ENCODE measurements at regions not wholly inside any gene's neighbourhood (a gene's known extent, or its start where the extent isn't known, plus 50 kb on each side); places are given as distances from the start of the nearest gene placed in this dataset.
"Not testable (repeated sequence)": the region's sequence is repeated elsewhere in the genome, so short reads cannot be mapped to it uniquely, and the experiment has no call there.

DNA sequence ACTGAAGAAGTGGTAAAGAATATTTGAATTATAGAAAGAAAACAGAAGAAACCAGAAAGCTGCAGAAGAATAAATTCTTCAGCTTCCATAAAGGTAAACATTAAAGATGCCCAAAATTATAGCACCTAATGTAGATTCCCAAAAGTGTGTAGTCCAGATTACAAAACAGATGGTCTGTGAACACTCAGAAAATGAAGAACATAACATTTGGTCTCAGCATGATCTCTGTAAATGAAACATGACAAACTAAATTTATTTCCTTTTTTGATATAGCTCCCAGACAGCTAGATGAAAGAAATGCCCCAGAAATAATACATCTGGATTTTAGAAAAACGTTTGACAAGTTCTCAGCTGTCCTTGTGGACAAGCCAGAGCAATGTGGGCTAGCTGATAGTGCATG is 794.2 kb upstream of the NXPH2 start:
- DNase-seq, result no peak
- H3K4me3 ChIP-seq, result no peak overlapping the region
- H3K9me3 ChIP-seq, result peaks cover 0 to 4% of the 10 kb centered on the region in 2 donors
- no peaks in the 10 kb centered on the region for H3K27me3 ChIP-seq
- H3K36me3 ChIP-seq, result no peaks in the 10 kb centered on the region
- TF ChIP-seq, protein P1, sequence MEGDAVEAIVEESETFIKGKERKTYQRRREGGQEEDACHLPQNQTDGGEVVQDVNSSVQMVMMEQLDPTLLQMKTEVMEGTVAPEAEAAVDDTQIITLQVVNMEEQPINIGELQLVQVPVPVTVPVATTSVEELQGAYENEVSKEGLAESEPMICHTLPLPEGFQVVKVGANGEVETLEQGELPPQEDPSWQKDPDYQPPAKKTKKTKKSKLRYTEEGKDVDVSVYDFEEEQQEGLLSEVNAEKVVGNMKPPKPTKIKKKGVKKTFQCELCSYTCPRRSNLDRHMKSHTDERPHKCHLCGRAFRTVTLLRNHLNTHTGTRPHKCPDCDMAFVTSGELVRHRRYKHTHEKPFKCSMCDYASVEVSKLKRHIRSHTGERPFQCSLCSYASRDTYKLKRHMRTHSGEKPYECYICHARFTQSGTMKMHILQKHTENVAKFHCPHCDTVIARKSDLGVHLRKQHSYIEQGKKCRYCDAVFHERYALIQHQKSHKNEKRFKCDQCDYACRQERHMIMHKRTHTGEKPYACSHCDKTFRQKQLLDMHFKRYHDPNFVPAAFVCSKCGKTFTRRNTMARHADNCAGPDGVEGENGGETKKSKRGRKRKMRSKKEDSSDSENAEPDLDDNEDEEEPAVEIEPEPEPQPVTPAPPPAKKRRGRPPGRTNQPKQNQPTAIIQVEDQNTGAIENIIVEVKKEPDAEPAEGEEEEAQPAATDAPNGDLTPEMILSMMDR (IDR thresholded peaks at IDR 0.05), result no peak
- H3K4me1 ChIP-seq, result no peaks in the 10 kb centered on the region
- no peak overlapping the region for H3K27ac ChIP-seq
- intact Hi-C loops (cut with DNase I), result no loop called here
- ATAC-seq, result no peak

DNA sequence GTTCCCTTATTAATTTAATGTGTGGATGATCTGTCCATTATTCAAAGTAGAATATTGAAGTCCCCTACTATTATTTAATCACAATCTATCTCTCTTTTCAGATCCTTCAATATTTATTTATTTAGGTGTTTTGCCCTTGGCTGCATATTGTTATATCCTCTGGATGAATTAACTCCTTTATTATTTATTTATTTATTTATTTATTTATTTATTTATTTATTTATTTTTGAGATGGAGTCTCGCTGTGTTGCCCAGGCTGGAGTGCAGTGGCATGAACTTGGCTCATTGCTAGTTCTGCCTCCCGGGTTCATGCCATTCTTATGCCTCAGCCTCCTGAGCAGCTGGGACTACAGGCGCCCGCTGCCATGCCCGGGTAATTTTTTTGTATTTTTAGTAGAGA is 776.6 kb upstream of the NXPH2 start:
- DNase-seq, result no peak
- Histone ChIP-seq H3K36me3 (no peaks in the 10 kb centered on the region), H3K27me3 (no peaks in the 10 kb centered on the region), H3K4me1 (no peaks in the 10 kb centered on the region), H3K9me3 (peaks cover 0 to 16% of the 10 kb centered on the region in 2 donors), H3K4me3 (no peak overlapping the region), H3K27ac (no peak overlapping the region)
- intact Hi-C loops (cut with DNase I), result no loop called here
- ATAC-seq, result no peak
- TF ChIP-seq, protein P1 (IDR thresholded peaks at IDR 0.05), result no peak

DNA sequence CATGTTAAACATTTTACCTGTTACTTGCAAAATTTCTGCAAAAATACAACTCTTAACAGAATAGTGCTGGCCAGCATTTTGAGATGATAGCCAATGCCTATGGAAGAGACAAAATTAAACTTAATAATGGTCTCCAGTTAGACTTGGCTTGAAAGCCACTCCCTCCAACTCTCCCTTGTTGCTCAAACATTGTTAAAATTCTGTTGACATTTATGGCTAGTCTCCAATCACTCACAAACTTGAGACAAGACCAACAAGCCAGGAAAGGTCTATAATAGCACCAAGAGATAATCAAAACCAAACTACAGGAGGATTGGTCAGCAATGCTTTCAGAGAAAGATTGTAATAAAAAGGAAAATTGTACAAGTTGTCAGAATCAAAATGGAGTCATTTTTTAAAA is 770.7 kb upstream of the NXPH2 start:
- H3K4me1 ChIP-seq, result no peaks in the 10 kb centered on the region
- no peak overlapping the region for H3K4me3 ChIP-seq
- no peak overlapping the region for H3K27ac ChIP-seq
- H3K36me3 ChIP-seq, result no peaks in the 10 kb centered on the region
- ATAC-seq, result no peak
- H3K9me3 ChIP-seq, result peaks cover 0 to 4% of the 10 kb centered on the region in 2 donors
- no peak for DNase-seq
- TF ChIP-seq, protein P1 (IDR thresholded peaks at IDR 0.05), result no peak
- H3K27me3 ChIP-seq, result no peaks in the 10 kb centered on the region
- intact Hi-C loops (cut with DNase I), result no loop called here

DNA sequence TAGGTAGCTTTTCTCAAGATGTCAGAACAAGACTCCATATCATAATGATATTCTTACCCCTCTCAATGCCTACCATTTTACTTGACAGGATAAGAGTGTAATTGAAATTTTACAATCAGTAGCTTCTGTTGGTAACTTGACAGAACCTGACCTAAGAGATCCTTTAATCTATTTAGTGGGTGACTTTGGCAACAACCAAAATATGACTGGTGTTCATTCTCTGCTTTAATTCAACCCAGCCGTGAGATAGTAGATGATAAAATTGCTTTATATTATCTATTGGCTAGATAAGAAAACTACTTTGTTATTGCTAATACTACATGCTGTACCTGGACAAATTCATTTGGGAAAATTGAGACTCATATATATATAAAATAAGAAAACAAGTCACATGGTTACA is 770.2 kb upstream of the NXPH2 start:
- ATAC-seq, result no peak
- no peaks in the 10 kb centered on the region for H3K27me3 ChIP-seq
- DNase-seq, result no peak
- no peak overlapping the region for H3K4me3 ChIP-seq
- H3K36me3 ChIP-seq, result no peaks in the 10 kb centered on the region
- H3K27ac ChIP-seq, result no peak overlapping the region
- H3K4me1 ChIP-seq, result no peaks in the 10 kb centered on the region
- intact Hi-C loops (cut with DNase I), result no loop called here
- TF ChIP-seq, protein P1 (IDR thresholded peaks at IDR 0.05), result no peak
- H3K9me3 ChIP-seq, result peaks cover 0 to 4% of the 10 kb centered on the region in 2 donors

DNA sequence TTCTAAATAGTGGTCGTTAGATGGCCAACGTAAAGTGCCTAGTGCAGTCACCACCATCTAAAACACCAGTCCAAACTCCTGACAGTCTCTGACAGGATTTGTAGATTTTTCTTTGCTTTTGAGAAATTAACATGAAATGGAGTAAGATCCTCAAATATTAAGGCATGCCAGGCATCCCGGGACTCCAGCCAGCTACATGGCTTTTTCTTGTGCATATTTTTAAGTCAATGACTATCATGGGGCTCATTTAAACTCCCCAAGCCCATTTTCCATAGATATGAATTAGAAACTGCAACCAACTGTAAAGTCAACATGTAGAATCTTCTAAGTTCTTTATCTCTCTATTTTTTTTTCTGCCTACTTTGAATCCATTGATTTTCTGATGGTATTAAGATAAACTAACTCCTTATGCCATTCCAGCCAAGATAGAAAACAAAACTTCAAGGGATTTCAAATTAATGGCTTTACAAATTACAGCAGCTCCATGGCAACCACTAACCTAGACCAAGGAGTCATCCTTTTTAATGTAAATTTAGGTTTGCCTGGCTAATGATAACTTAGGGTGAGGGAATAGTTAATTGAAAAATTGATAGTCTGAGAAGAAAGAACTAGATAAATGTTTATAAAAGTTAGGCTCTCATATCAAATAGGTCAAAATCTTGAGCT is 764.1 kb upstream of the NXPH2 start:
- intact Hi-C loops (cut with DNase I), result no loop called here

DNA sequence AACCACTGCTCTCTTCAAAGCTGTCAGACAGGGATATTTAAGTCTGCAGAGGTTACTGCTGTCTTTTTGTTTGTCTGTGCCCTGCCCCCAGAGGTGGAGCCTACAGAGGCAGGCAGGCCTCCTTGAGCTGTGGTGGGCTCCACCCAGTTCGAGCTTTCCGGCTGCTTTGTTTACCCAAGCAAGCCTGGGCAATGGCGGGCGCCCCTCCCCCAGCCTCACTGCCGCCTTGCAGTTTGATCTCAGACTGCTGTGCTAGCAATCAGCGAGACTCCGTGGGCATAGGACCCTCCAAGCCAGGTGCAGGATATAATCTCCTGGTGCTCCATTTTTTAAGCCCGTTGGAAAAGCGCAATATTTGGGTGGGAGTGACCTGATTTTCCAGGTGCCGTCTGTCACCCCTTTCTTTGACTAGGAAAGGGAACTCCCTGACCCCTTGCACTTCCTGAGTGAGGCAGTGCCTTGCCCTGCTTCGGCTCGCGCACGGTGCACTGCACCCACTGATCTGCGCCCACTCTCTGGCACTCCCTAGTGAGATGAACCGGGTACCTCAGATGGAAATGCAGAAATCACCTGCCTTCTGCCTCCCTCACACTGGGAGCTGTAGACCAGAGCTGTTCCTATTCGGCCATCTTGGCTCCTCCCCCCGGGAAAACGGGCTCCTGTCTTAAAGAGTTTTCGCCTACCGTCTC is 758.3 kb upstream of the NXPH2 start:
- H3K36me3 ChIP-seq; H3K27me3 ChIP-seq; intact Hi-C loops (cut with DNase I); ATAC-seq; H3K4me3 ChIP-seq; DNase-seq; H3K4me1 ChIP-seq; H3K27ac ChIP-seq: not testable (repeated sequence)
- peaks cover 0 to 17% of the 10 kb centered on the region in 2 donors for H3K9me3 ChIP-seq

More for the DNA sequence above, 764.1 kb upstream of the NXPH2 start:
- TF ChIP-seq, protein P1 (IDR thresholded peaks at IDR 0.05), result no peak
- DNase-seq (no peak), ATAC-seq (no peak)
- Histone ChIP-seq H3K27me3 (no peaks in the 10 kb centered on the region), H3K9me3 (peaks cover 0 to 9% of the 10 kb centered on the region in 2 donors), H3K36me3 (no peaks in the 10 kb centered on the region), H3K27ac (no peak overlapping the region), H3K4me3 (no peak overlapping the region), H3K4me1 (no peaks in the 10 kb centered on the region)
